ENCODE measurements at regions not wholly inside any gene's neighbourhood (a gene's known extent, or its start where the extent isn't known, plus 50 kb on each side); places are given as distances from the start of the nearest gene placed in this dataset.

DNA sequence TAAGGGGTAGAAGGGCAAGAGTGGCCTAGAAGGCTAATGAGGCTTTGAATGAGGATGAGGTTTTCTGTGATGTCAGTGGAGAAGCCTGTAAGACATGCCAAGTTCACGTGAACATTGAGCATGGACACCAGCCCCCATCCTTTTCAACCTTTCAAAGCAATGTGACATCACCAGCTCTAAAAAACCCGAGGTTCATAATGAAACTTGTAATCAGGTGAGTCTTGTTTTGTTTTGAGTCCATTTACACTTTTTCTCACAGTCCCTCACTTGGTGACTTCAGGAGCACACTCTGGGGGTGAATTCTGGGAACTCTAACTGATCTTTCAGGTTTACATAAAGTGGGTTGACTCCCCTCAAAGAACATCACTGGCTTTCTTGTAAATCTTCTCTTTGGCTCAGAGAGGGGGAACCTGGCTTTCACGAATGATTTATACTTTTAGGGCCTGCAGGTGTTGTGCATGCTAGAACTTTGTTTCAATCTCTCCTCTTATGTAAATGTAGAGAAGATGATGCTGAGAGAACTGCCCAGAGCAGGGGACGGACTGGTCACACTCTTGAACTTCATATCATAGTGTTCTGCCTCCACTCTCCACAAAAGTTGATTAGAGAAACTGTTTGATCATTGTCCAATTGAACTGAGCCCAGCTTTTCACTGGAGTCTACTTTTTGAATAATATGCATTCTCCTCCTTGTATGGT, 224.7 kb upstream of the SATB1 start:
- TF ChIP-seq, protein P1, sequence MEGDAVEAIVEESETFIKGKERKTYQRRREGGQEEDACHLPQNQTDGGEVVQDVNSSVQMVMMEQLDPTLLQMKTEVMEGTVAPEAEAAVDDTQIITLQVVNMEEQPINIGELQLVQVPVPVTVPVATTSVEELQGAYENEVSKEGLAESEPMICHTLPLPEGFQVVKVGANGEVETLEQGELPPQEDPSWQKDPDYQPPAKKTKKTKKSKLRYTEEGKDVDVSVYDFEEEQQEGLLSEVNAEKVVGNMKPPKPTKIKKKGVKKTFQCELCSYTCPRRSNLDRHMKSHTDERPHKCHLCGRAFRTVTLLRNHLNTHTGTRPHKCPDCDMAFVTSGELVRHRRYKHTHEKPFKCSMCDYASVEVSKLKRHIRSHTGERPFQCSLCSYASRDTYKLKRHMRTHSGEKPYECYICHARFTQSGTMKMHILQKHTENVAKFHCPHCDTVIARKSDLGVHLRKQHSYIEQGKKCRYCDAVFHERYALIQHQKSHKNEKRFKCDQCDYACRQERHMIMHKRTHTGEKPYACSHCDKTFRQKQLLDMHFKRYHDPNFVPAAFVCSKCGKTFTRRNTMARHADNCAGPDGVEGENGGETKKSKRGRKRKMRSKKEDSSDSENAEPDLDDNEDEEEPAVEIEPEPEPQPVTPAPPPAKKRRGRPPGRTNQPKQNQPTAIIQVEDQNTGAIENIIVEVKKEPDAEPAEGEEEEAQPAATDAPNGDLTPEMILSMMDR (IDR thresholded peaks at IDR 0.05), result no peak
- TF ChIP-seq POLR2A (IDR thresholded peaks at IDR 0.05) (no peak), EP300 (IDR thresholded peaks at IDR 0.05) (no peak), POLR2AphosphoS5 (IDR thresholded peaks at IDR 0.05) (no peak)

All from sigmoid colon (tissue), 4 donors.